Lower lobe of right lung (tissue), 2 donors: ENCODE measurements at regions not wholly inside any gene's neighbourhood (a gene's known extent, or its start where the extent isn't known, plus 50 kb on each side); places are given as distances from the start of the nearest gene placed in this dataset.
A peak's percentile ranks its signal among the peaks of the same experiment; 100 is the strongest.

Experiments
- ATAC-seq, 2 donors: fragments of 200-7000 bp; cut with Tn5 transposase; one replicate each; pipeline ENCODE4 v1.9.1; 2020 to 2022; ENCODE audit warnings: mild to moderate bottlenecking in 2 of 2, moderate library complexity in 2 of 2
- DNase-seq: peaks from one replicate; pipeline ENCODE4 v3.0.0-alpha.2; 2020
- H3K27ac ChIP-seq: fragments of 200-600 bp; one replicate; pipeline ENCODE4 v1.8.0; 2022
- H3K27me3 ChIP-seq: fragments of 200-600 bp; one replicate; pipeline ENCODE4 v1.8.0; 2022; ENCODE audit warnings: low read depth
- H3K36me3 ChIP-seq: fragments of 200-600 bp; one replicate; pipeline ENCODE4 v1.8.0; 2022; ENCODE audit warnings: mild to moderate bottlenecking
- H3K4me1 ChIP-seq: fragments of 200-600 bp; one replicate; pipeline ENCODE4 v1.8.0; 2022
- H3K4me3 ChIP-seq: fragments of 200-600 bp; one replicate; pipeline ENCODE4 v1.8.0; 2022; ENCODE audit warnings: mild to moderate bottlenecking
- H3K9me3 ChIP-seq: fragments of 200-600 bp; one replicate; pipeline ENCODE4 v1.8.0; 2022
- CTCF ChIP-seq: fragments of 200-600 bp; IDR thresholded peaks from one replicate; pipeline ENCODE4 v1.8.0; 2022; ENCODE audit warnings: antibody characterized with exemption, mild to moderate bottlenecking
- intact Hi-C: fragments of 100-400 bp; cut with DNase I; formaldehyde crosslinking; loops from one replicate; pipeline ENCODE4 v1.11.0; 2022
- donor health status: DM: no; HTN: yes; CAD: no; lungs with severe emphysema.

GRCh38 chr16:5615868-5616642, 518.5 kb upstream of the EEF2KMT start:
- intact Hi-C loops, result no loop called here
- H3K9me3 ChIP-seq, result no peaks in the 10 kb centered on the region
- no peaks in the 10 kb centered on the region for H3K36me3 ChIP-seq
- TF ChIP-seq CTCF, result peak; percentile 69
- no peak overlapping the region for H3K4me3 ChIP-seq
- H3K27ac ChIP-seq, result no peak overlapping the region
- peaks cover 26% of the 10 kb centered on the region for H3K27me3 ChIP-seq
- peak; percentile 60 for DNase-seq
- H3K4me1 ChIP-seq, result no peaks in the 10 kb centered on the region
- peak; percentile 64 to 69 for ATAC-seq

GRCh38 chr16:5607169-5607568, 509.6 kb upstream of the EEF2KMT start:
- H3K27me3 ChIP-seq, result no peaks in the 10 kb centered on the region
- no peak overlapping the region for H3K4me3 ChIP-seq
- no peak for TF ChIP-seq CTCF
- DNase-seq, result no peak
- H3K36me3 ChIP-seq, result no peaks in the 10 kb centered on the region
- no peak overlapping the region for H3K27ac ChIP-seq
- H3K9me3 ChIP-seq, result no peaks in the 10 kb centered on the region
- ATAC-seq, result no peak
- intact Hi-C loops, result no loop called here
- H3K4me1 ChIP-seq, result no peaks in the 10 kb centered on the region

DNA sequence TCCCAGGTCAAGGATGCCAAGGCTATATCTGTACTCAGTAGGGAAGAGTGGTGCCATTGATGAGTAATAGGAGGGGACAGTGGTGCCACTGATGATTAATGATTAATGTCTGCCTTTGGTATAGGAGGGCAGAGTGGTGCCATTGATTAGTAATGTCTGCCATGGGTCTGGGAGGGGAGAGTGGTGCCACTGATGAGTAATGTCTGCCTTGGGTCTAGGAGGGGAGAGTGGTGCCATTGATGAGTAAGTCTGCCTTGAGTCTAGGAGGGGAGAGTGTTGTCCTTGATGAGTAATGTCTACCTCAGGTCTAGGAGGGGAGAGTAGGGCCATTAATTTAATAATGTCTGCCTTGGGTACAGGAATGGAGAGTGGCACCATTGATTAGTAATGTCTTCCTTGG, 507.8 kb upstream of the EEF2KMT start:
- no peak overlapping the region for H3K27ac ChIP-seq
- ATAC-seq (no peak), DNase-seq (no peak)
- no peaks in the 10 kb centered on the region for H3K36me3 ChIP-seq
- H3K4me3 ChIP-seq, result no peak overlapping the region
- no peak for TF ChIP-seq CTCF
- intact Hi-C loops, result no loop called here
- no peaks in the 10 kb centered on the region for H3K9me3 ChIP-seq
- H3K27me3 ChIP-seq, result no peaks in the 10 kb centered on the region
- no peaks in the 10 kb centered on the region for H3K4me1 ChIP-seq

DNA sequence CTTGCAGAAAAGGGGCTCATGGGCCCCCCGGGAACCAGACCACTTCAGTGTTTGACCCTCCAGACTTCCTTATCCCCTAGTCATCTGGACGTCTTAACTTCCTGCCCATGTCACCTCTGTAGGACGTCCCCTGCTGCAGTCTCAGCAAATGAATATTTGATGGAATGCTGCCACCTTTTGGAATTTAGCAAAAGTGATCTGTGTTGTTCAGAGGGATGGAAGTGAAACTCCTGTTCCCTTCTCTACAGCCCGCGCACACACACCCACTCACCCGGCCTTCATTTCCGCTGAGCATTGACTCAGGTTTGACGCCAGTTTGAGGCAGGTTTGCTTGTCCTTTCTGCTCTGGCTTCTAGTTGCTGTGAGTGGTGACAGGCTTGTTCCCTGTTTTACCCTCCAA, 507.2 kb upstream of the EEF2KMT start:
- DNase-seq (no peak), ATAC-seq (peak in 1 of 2 donors; percentile 52)
- no peak overlapping the region for H3K27ac ChIP-seq
- no peaks in the 10 kb centered on the region for H3K4me1 ChIP-seq
- intact Hi-C loops, result no loop called here
- H3K27me3 ChIP-seq, result no peaks in the 10 kb centered on the region
- TF ChIP-seq CTCF, result no peak
- H3K36me3 ChIP-seq, result no peaks in the 10 kb centered on the region
- H3K9me3 ChIP-seq, result no peaks in the 10 kb centered on the region
- no peak overlapping the region for H3K4me3 ChIP-seq

DNA sequence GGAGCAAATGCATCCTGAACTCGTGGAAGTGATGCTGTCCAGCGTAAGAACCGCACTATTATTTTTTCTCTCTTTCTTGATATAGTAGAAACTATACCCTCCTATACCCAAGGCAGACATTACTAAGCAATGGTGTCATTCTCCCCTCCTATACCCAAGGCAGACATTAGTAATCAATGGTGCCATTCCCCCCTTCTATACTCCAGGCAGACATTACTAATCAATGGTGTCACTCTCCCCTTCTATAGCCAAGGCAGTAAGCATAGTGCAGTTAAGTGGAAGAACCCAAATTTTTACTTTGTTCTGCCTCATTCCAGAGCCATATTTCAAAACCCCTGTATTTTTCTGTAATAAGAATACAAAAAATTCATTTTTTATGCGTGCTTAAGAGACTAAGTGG, 506.2 kb upstream of the EEF2KMT start:
- Histone ChIP-seq H3K4me3 (no peak overlapping the region), H3K4me1 (no peaks in the 10 kb centered on the region), H3K36me3 (no peaks in the 10 kb centered on the region), H3K27me3 (no peaks in the 10 kb centered on the region), H3K9me3 (no peaks in the 10 kb centered on the region), H3K27ac (no peak overlapping the region)
- DNase-seq, result no peak
- no peak for ATAC-seq
- intact Hi-C loops, result no loop called here
- TF ChIP-seq CTCF, result no peak
